ENCODE measurements at regions not wholly inside any gene's neighbourhood (a gene's known extent, or its start where the extent isn't known, plus 50 kb on each side); places are given as distances from the start of the nearest gene placed in this dataset.

GRCh38 chr9:88810826-88811225 is 180.4 kb upstream of the S1PR3 start:
- TF ChIP-seq CTCF (IDR thresholded peaks at IDR 0.05): no peak
- no peak for TF ChIP-seq POLR2A (IDR thresholded peaks at IDR 0.05)
- no peak for TF ChIP-seq EP300 (IDR thresholded peaks at IDR 0.05)

Data from ovary (tissue), 3 donors.